ENCODE measurements at regions not wholly inside any gene's neighbourhood (a gene's known extent, or its start where the extent isn't known, plus 50 kb on each side); places are given as distances from the start of the nearest gene placed in this dataset.
"Not testable (repeated sequence)": the region's sequence is repeated elsewhere in the genome, so short reads cannot be mapped to it uniquely, and the experiment has no call there.

DNA sequence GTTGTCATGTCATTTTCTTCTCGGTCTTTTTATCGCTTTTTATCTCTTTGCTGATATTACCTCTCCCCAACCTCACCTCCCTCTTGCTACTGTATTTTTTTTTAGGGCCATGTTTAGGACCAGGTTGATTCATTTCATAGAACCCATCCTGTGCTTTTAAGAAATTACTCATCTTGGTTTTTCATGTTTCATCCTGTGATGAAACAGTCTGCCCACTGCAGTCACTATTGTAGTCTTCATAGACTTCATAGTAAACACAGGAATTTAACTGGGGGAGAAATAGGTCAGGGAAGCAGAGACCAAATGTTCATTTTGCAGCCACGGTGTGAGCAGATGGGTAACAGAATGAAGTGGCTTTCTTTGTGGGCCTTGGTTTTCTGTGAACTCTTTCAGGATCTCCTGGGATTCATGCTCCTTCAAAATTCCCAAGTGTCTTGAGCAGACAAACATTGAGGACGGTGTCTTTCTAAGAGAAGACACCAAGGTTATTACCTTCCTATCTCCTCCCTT lies 161.8 kb downstream of the NAA11 start:
- no peak overlapping the region for H3K9ac ChIP-seq (ENCODE audit: low read length)
- no peaks in the 10 kb centered on the region for H3K27me3 ChIP-seq (ENCODE audit: control insufficient read depth, insufficient read depth, low read length)
- H3K4me3 ChIP-seq (ENCODE audit: low read length): no peak overlapping the region
- H3K4me1 ChIP-seq (ENCODE audit: control insufficient read depth, insufficient read depth, low read length): no peaks in the 10 kb centered on the region
- no peaks in the 10 kb centered on the region for H3K36me3 ChIP-seq (ENCODE audit: control insufficient read depth, insufficient read depth, low read length)
- no peak overlapping the region for H3K27ac ChIP-seq (ENCODE audit: low read depth, low read length)

DNA sequence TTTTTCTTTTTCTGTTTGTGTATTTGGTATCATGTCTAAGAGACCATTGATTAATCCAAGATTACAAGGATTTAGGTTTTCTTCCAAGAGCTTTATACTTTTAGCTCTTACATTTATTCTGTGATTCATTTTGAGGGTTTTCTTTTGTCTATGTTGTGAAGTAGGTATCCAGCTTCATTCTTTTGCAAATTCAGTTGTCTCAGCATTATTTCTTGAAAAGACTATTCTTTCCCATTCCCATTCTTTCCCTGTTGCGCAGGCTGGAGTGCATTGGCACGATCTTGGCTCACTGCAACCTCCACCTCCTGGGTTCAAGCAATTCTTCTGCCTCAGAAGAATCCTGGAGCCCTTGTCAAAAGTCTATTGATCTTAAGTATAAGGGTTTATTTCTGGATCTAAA lies 164.9 kb downstream of the NAA11 start:
- H3K9ac ChIP-seq (ENCODE audit: low read length): no peak overlapping the region
- H3K4me3 ChIP-seq (ENCODE audit: low read length): no peak overlapping the region
- no peak overlapping the region for H3K27ac ChIP-seq (ENCODE audit: low read depth, low read length)
- no peaks in the 10 kb centered on the region for H3K36me3 ChIP-seq (ENCODE audit: control insufficient read depth, insufficient read depth, low read length)
- H3K4me1 ChIP-seq (ENCODE audit: control insufficient read depth, insufficient read depth, low read length): no peaks in the 10 kb centered on the region
- H3K27me3 ChIP-seq (ENCODE audit: control insufficient read depth, insufficient read depth, low read length): no peaks in the 10 kb centered on the region

DNA sequence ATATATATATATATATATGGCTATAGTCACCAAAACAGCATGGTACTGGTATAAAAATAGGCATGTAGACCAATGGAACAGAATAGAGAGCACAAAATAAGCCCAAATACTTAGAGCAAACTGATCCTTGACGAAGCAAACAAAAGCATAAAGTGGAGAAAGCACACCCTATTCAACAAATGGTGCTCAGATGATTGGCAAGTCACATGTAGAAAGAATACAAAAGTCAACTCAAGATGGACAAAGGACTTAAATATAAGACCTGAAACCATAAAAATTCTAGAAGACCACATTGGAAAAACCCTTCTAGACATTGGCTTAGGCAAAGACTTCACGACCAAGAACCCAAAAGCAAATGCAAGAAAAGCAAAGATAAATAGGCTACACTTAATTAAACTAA lies 167.2 kb downstream of the NAA11 start:
- H3K4me3 ChIP-seq (ENCODE audit: low read length); H3K4me1 ChIP-seq (ENCODE audit: control insufficient read depth, insufficient read depth, low read length); H3K27ac ChIP-seq (ENCODE audit: low read depth, low read length): not testable (repeated sequence)

DNA sequence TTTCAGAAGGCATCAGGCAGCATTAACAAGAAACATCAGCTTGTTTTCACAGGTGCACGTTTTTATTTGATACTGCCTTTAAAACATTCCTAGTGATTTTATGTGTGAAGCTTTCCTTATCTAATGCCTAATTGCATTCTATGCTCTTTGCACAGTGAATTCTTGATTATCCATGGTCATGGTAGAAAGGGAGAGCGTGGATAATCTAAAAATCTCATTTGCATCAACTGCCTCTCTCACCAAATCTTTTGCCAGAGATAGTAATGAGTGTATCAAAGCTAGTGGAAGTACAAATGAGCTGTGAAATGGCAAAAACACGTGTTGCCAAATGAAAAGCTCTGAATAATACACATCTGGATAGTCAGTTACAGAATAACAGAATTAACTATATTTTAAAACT lies 170.5 kb downstream of the NAA11 start:
- H3K9ac ChIP-seq (ENCODE audit: low read length): no peak overlapping the region
- H3K36me3 ChIP-seq (ENCODE audit: control insufficient read depth, insufficient read depth, low read length): peaks cover 2% of the 10 kb centered on the region
- H3K27ac ChIP-seq (ENCODE audit: low read depth, low read length): no peak overlapping the region
- H3K4me1 ChIP-seq (ENCODE audit: control insufficient read depth, insufficient read depth, low read length): no peaks in the 10 kb centered on the region
- H3K27me3 ChIP-seq (ENCODE audit: control insufficient read depth, insufficient read depth, low read length): no peaks in the 10 kb centered on the region
- no peak overlapping the region for H3K4me3 ChIP-seq (ENCODE audit: low read length)

More for the DNA sequence above, 167.2 kb downstream of the NAA11 start:
- H3K36me3 ChIP-seq (ENCODE audit: control insufficient read depth, insufficient read depth, low read length); H3K9ac ChIP-seq (ENCODE audit: low read length); H3K27me3 ChIP-seq (ENCODE audit: control insufficient read depth, insufficient read depth, low read length): not testable (repeated sequence)

DNA sequence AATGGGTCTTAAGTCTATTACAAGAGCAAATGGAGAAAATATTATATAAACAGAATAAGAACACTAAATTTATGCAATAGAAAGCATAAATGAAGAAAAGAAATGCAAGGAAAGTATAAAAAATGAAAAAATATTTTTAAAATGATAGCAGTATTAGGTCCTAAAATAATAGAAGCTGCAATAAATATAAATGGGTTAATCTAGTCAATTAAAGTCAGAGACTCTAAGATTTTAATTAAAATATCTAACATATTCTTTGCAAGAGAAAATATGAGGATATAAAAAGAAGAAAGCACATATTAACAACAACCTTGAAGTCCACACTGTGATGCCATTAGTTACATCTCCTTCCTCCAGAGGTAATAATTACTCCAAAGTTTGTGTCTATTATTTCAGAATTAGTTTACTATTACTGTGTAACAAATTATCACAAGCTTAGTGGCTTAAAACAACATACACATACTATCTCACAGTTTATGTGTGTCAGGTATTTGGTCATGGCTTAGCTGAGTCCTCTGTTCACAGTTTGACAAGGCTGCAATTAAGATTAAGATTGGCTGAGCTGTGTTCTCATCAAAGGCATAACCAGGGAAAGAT lies 174.9 kb downstream of the NAA11 start:
- H3K4me3 ChIP-seq (ENCODE audit: low read length): no peak overlapping the region
- no peak overlapping the region for H3K9ac ChIP-seq (ENCODE audit: low read length)
- no peaks in the 10 kb centered on the region for H3K4me1 ChIP-seq (ENCODE audit: control insufficient read depth, insufficient read depth, low read length)
- no peaks in the 10 kb centered on the region for H3K27me3 ChIP-seq (ENCODE audit: control insufficient read depth, insufficient read depth, low read length)
- H3K36me3 ChIP-seq (ENCODE audit: control insufficient read depth, insufficient read depth, low read length): peaks cover 2% of the 10 kb centered on the region
- H3K27ac ChIP-seq (ENCODE audit: low read depth, low read length): no peak overlapping the region

DNA sequence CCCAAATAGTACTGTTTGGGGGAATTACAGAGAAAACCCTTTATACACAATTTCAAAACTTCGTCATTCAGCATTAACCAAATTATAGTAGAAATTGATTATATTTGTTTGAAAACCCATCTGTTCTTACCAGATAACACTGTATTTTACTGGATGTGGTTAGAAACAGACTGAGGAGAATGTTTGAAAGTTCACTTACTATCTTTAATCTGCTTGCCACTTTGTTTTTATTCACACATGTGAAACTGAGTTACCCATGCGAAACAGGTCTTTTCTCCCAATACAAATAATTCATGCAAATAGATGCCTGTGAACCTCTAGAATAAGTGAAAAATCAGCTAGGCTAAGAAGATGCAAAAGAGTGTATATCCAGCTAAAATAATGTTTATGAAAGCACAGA lies 177.5 kb downstream of the NAA11 start:
- Histone ChIP-seq H3K27me3 (ENCODE audit: control insufficient read depth, insufficient read depth, low read length) (no peaks in the 10 kb centered on the region), H3K36me3 (ENCODE audit: control insufficient read depth, insufficient read depth, low read length) (peaks cover 2% of the 10 kb centered on the region), H3K27ac (ENCODE audit: low read depth, low read length) (no peak overlapping the region), H3K4me1 (ENCODE audit: control insufficient read depth, insufficient read depth, low read length) (no peaks in the 10 kb centered on the region), H3K9ac (ENCODE audit: low read length) (no peak overlapping the region), H3K4me3 (ENCODE audit: low read length) (no peak overlapping the region)

DNA sequence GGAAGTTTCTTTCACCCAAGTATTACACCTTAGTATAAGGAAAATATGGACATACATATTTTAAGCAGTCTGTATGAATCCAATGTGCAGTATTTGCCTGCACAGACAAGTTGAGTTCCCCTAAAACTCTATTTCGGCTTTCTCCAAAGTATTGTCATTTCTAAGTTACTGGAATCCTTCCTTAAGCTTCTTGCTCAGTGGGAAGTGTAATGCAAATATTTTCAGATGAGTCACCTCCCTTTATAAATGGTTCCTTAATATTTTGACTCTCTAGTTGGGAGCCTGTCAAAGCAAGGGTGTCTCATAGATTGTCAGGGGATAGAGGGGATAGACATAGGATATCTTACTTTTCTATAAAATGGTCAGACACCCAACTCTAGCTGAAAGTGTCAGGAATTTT lies 178.6 kb downstream of the NAA11 start:
- Histone ChIP-seq H3K27me3 (ENCODE audit: control insufficient read depth, insufficient read depth, low read length) (no peaks in the 10 kb centered on the region), H3K4me3 (ENCODE audit: low read length) (no peak overlapping the region), H3K4me1 (ENCODE audit: control insufficient read depth, insufficient read depth, low read length) (no peaks in the 10 kb centered on the region), H3K27ac (ENCODE audit: low read depth, low read length) (no peak overlapping the region), H3K36me3 (ENCODE audit: control insufficient read depth, insufficient read depth, low read length) (peaks cover 2% of the 10 kb centered on the region), H3K9ac (ENCODE audit: low read length) (no peak overlapping the region)

DNA sequence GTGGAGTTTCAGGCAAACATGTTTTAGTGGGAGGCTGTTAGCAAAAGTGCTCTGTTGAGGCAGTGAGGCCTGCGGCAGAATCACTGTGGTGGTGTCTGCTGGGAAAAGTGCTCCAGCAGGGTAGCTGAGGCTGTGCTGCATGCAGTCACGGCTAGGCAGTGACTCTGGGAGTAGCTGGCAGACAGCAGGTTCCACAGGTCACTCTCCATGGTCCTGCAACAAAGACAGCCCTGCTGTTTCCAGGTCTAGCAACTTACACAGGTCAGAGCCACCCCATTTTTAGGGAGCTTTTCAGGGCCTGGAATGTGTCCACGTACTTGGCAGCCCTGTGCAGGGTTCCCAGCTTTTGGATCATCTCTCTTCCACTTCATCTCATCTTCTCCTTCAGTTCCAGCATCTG lies 184.3 kb downstream of the NAA11 start:
- Histone ChIP-seq H3K36me3 (ENCODE audit: control insufficient read depth, insufficient read depth, low read length) (no peaks in the 10 kb centered on the region), H3K27ac (ENCODE audit: low read depth, low read length) (no peak overlapping the region), H3K27me3 (ENCODE audit: control insufficient read depth, insufficient read depth, low read length) (no peaks in the 10 kb centered on the region), H3K4me3 (ENCODE audit: low read length) (no peak overlapping the region), H3K9ac (ENCODE audit: low read length) (no peak overlapping the region), H3K4me1 (ENCODE audit: control insufficient read depth, insufficient read depth, low read length) (no peaks in the 10 kb centered on the region)

DNA sequence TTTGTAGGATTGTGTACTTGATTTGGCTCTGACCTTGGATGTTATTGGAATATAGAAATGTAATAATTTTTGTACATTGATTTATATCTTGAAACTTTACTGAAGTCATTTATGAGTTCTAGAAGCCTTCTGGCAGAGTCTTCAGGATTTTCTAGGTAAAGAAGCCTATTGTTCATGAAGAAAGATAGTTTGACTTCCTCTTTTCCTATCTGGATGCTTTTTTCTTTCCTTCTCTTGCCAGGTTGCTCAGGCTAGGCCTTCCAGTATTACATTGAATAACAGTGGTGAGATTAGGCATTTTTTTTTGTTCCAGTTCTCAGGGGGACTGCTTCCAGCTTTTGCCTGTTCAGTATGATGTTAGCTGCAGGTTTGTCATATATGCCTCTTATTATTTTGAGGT lies 191.1 kb downstream of the NAA11 start:
- H3K27me3 ChIP-seq (ENCODE audit: control insufficient read depth, insufficient read depth, low read length): no peaks in the 10 kb centered on the region
- no peaks in the 10 kb centered on the region for H3K36me3 ChIP-seq (ENCODE audit: control insufficient read depth, insufficient read depth, low read length)
- H3K27ac ChIP-seq (ENCODE audit: low read depth, low read length): no peak overlapping the region
- H3K4me3 ChIP-seq (ENCODE audit: low read length): no peak overlapping the region
- no peaks in the 10 kb centered on the region for H3K4me1 ChIP-seq (ENCODE audit: control insufficient read depth, insufficient read depth, low read length)
- H3K9ac ChIP-seq (ENCODE audit: low read length): no peak overlapping the region

DNA sequence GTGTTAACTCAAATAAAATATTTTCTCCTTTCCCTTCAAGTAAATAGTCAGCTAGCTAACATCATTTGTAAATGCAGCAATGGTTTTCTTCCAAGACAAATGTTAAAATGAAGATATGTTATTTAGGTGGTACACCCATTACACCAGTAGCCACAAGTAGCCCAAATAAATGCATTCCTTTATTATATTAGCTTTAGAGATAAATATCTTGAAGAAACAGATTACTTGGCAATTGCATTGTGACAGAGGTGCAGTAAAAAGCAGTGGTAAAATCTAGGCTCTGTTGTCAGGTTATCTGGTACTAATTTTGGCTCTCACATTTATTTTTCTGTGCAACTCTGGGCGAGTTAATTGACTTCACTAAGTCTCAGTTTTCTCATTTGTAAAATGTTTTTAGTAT lies 193.0 kb downstream of the NAA11 start:
- no peaks in the 10 kb centered on the region for H3K36me3 ChIP-seq (ENCODE audit: control insufficient read depth, insufficient read depth, low read length)

DNA sequence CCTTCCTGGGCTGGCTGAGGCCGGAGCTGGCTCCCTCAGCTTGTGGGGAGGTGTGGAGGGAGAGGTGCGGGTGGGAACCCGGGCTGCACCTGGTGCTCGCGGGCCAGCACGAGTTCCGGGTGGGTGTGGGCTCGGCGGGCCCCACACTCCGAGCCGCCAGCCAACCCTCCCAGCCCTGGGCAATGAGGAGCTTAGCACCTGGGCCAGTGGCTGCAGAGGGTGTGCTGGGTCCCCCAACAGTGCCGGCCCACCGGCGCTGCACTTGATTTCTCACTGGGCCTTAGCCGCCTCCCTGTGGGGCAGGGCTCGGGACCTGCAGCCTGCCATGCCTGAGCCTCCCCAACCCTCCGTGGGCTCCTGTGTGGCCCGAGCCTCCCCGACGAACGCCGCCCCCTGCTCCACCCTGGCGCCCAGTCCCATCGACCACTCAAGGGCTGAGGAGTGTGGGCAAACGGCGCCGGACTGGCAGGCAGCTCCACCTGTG lies 182.7 kb upstream of the PAQR3 start:
- H3K27ac ChIP-seq (ENCODE audit: low read depth, low read length): no peak overlapping the region
- H3K4me1 ChIP-seq (ENCODE audit: control insufficient read depth, insufficient read depth, low read length): no peaks in the 10 kb centered on the region
- H3K27me3 ChIP-seq (ENCODE audit: control insufficient read depth, insufficient read depth, low read length): no peaks in the 10 kb centered on the region
- no peak overlapping the region for H3K9ac ChIP-seq (ENCODE audit: low read length)
- no peak overlapping the region for H3K4me3 ChIP-seq (ENCODE audit: low read length)
- no peaks in the 10 kb centered on the region for H3K36me3 ChIP-seq (ENCODE audit: control insufficient read depth, insufficient read depth, low read length)

More for the DNA sequence above, 193.0 kb downstream of the NAA11 start:
- Histone ChIP-seq H3K27ac (ENCODE audit: low read depth, low read length) (no peak overlapping the region), H3K27me3 (ENCODE audit: control insufficient read depth, insufficient read depth, low read length) (no peaks in the 10 kb centered on the region), H3K9ac (ENCODE audit: low read length) (no peak overlapping the region), H3K4me1 (ENCODE audit: control insufficient read depth, insufficient read depth, low read length) (no peaks in the 10 kb centered on the region), H3K4me3 (ENCODE audit: low read length) (no peak overlapping the region)

DNA sequence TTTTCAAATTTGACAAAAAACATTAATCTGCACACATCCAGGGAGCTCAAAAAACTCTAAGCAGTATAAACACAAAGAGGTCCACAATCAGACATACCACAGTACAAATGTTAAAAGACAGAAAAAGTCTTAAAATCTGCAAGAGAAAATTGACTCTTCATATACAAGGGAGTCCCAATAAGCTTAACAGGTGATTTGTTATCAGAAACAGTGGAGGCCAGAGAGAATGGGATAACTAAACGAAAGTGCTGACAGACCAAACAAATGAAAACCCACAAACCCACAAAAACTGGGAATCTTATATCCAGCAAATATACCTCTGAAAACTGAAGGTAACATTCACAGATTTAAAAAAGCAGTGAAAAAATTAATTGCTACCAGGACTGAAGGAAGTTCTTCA lies 182.0 kb upstream of the PAQR3 start:
- H3K27me3 ChIP-seq (ENCODE audit: control insufficient read depth, insufficient read depth, low read length): no peaks in the 10 kb centered on the region
- no peaks in the 10 kb centered on the region for H3K36me3 ChIP-seq (ENCODE audit: control insufficient read depth, insufficient read depth, low read length)
- H3K9ac ChIP-seq (ENCODE audit: low read length): no peak overlapping the region
- H3K4me3 ChIP-seq (ENCODE audit: low read length): no peak overlapping the region
- H3K4me1 ChIP-seq (ENCODE audit: control insufficient read depth, insufficient read depth, low read length): no peaks in the 10 kb centered on the region
- H3K27ac ChIP-seq (ENCODE audit: low read depth, low read length): no peak overlapping the region

DNA sequence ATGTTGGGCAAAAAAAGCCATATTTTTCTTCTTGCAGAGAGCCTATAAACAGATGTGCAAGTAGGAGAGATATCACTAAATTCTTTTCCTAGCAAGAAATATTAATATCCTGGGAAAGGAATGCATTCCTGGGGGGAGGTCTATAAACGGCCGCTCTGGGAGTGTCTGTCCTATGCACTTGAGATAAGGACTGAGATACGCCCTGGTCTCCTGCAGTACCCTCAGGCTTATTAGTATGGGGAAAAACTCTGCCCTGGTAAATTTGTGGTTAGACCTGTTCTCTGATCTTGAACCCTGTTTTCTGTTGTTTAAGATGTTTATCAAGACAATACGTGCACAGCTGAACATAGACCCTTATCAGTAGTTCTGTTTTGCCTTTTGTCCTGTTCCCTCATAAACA lies 177.8 kb upstream of the PAQR3 start:
- not testable (repeated sequence) for H3K27me3 ChIP-seq (ENCODE audit: control insufficient read depth, insufficient read depth, low read length); H3K27ac ChIP-seq (ENCODE audit: low read depth, low read length); H3K4me1 ChIP-seq (ENCODE audit: control insufficient read depth, insufficient read depth, low read length); H3K36me3 ChIP-seq (ENCODE audit: control insufficient read depth, insufficient read depth, low read length); H3K9ac ChIP-seq (ENCODE audit: low read length); H3K4me3 ChIP-seq (ENCODE audit: low read length)
